H9 (cell line): ENCODE measurements at regions not wholly inside any gene's neighbourhood (a gene's known extent, or its start where the extent isn't known, plus 50 kb on each side); places are given as distances from the start of the nearest gene placed in this dataset.

Experiments
- DNase-seq: peaks from one replicate; pipeline ENCODE4 v3.0.0-alpha.2; 2017
- H2AFZ ChIP-seq: one replicate; pipeline ENCODE4 v1.6.1; 2013; ENCODE audit warnings: mild to moderate bottlenecking, low read length, control low read depth, moderate library complexity
- H2AK5ac ChIP-seq: 2 replicates; pipeline ENCODE4 v1.6.1; 2013; ENCODE audit warnings: low read length, control low read depth, mixed read lengths; ENCODE audit not compliant: insufficient read length
- H2BK120ac ChIP-seq: one replicate; pipeline ENCODE4 v1.6.1; 2013; ENCODE audit warnings: low read depth, mild to moderate bottlenecking, low read length, control low read depth, inconsistent platforms; ENCODE audit not compliant: poor library complexity, severe bottlenecking
- H2BK12ac ChIP-seq: 2 replicates; pipeline ENCODE4 v1.6.1; 2013; ENCODE audit warnings: low read length, control low read depth, mixed read lengths, low read depth; ENCODE audit not compliant: insufficient read length
- H2BK15ac ChIP-seq: 2 replicates; pipeline ENCODE4 v1.6.1; 2013; ENCODE audit warnings: low read depth, low read length, control low read depth
- H2BK20ac ChIP-seq: one replicate; pipeline ENCODE4 v1.6.1; 2013; ENCODE audit warnings: low read depth, mild to moderate bottlenecking, low read length, control low read depth, inconsistent platforms; ENCODE audit not compliant: poor library complexity, severe bottlenecking
- H2BK5ac ChIP-seq: 2 replicates; pipeline ENCODE4 v1.6.1; 2013; ENCODE audit warnings: low read length, control low read depth, mixed read lengths; ENCODE audit not compliant: insufficient read length
- H3K14ac ChIP-seq: 2 replicates; pipeline ENCODE4 v1.6.1; 2013; ENCODE audit warnings: low read length, control low read depth; ENCODE audit not compliant: insufficient read depth
- H3K18ac ChIP-seq: 2 replicates; pipeline ENCODE4 v1.6.1; 2013; ENCODE audit warnings: low read depth, mild to moderate bottlenecking, mixed read lengths, low read length, control low read depth; ENCODE audit not compliant: insufficient read length
- H3K23ac ChIP-seq: 2 replicates; pipeline ENCODE4 v1.6.1; 2013; ENCODE audit warnings: low read length, control low read depth, mixed read lengths, low read depth; ENCODE audit not compliant: insufficient read length
- H3K23me2 ChIP-seq: 2 replicates; pipeline ENCODE4 v1.6.1; 2013; ENCODE audit warnings: low read depth, mild to moderate bottlenecking, mixed read lengths, low read length, control low read depth; ENCODE audit not compliant: insufficient read length, poor library complexity, severe bottlenecking
- H3K27ac ChIP-seq: 2 replicates; pipeline ENCODE4 v1.5.1; 2013; ENCODE audit warnings: low read length, control low read depth, mixed read lengths, low read depth; ENCODE audit not compliant: insufficient read length
- H3K27me3 ChIP-seq: 2 replicates; pipeline ENCODE4 v1.6.1; 2013; ENCODE audit warnings: low read length, control low read depth, inconsistent platforms; ENCODE audit not compliant: insufficient read depth
- H3K4ac ChIP-seq: 2 replicates; pipeline ENCODE4 v1.6.1; 2013; ENCODE audit warnings: low read depth, mild to moderate bottlenecking, control low read depth, inconsistent platforms, low read length, moderate library complexity
- H3K4me1 ChIP-seq: 2 replicates; pipeline ENCODE4 v1.6.1; 2013; ENCODE audit warnings: low read length, control low read depth, inconsistent platforms; ENCODE audit not compliant: insufficient read depth
- H3K4me2 ChIP-seq: 2 replicates; pipeline ENCODE4 v1.6.1; 2013; ENCODE audit warnings: low read length, control low read depth, mixed read lengths; ENCODE audit not compliant: insufficient read length, insufficient read depth
- H3K56ac ChIP-seq: 2 replicates; pipeline ENCODE4 v1.6.1; 2013; ENCODE audit warnings: low read depth, mild to moderate bottlenecking, mixed read lengths, low read length, control low read depth; ENCODE audit not compliant: insufficient read length
- H3K79me1 ChIP-seq: 2 replicates; pipeline ENCODE4 v1.6.1; 2013; ENCODE audit warnings: low read depth, mild to moderate bottlenecking, moderate library complexity, low read length, control low read depth, inconsistent platforms; ENCODE audit not compliant: insufficient read depth, poor library complexity, severe bottlenecking
- H3K79me2 ChIP-seq: 2 replicates; pipeline ENCODE4 v1.6.1; 2013; ENCODE audit warnings: low read length, control low read depth, inconsistent platforms; ENCODE audit not compliant: insufficient read depth
- H3K9ac ChIP-seq: 2 replicates; pipeline ENCODE4 v1.6.1; 2013; ENCODE audit warnings: low read length, control low read depth, mixed read lengths; ENCODE audit not compliant: insufficient read length; ENCODE audit errors: extremely low read depth
- H3K9me3 ChIP-seq: one replicate; pipeline ENCODE4 v1.6.1; 2013; ENCODE audit warnings: low read depth, low read length, inconsistent platforms; ENCODE audit not compliant: control insufficient read depth
- H3T11ph ChIP-seq: one replicate; pipeline ENCODE4 v1.6.1; 2013; ENCODE audit warnings: mild to moderate bottlenecking, low read length, control low read depth, inconsistent platforms
- H4K20me1 ChIP-seq: one replicate; pipeline ENCODE4 v1.6.1; 2013; ENCODE audit not compliant: control insufficient read depth, insufficient read length, insufficient read depth
- H4K5ac ChIP-seq: 2 replicates; pipeline ENCODE4 v1.6.1; 2013; ENCODE audit warnings: low read depth, mild to moderate bottlenecking, mixed read lengths, low read length, control low read depth; ENCODE audit not compliant: insufficient read length
- H4K8ac ChIP-seq: replicated peaks from 2 replicates; pipeline ENCODE4 v1.6.1; 2013; ENCODE audit warnings: low read length, control low read depth, mixed read lengths, low read depth; ENCODE audit not compliant: insufficient read length
- H4K91ac ChIP-seq: 2 replicates; pipeline ENCODE4 v1.6.1; 2013; ENCODE audit warnings: low read depth, mild to moderate bottlenecking, moderate library complexity, mixed read lengths, low read length, control low read depth; ENCODE audit not compliant: insufficient read length
- H3K27ac Mint-ChIP-seq, 3 experiments: 2 replicates in 2 of 3; 3 replicates in 1 of 3; pipeline ENCODE4 v1.8.0; 2020 to 2021; ENCODE audit warnings: mixed read lengths in 3 of 3, mild to moderate bottlenecking in 1 of 3, moderate library complexity in 1 of 3
- H3K27me3 Mint-ChIP-seq: 2 replicates; pipeline ENCODE4 v1.8.0; 2021; ENCODE audit warnings: low read depth, mild to moderate bottlenecking, moderate library complexity, mixed read lengths
- H3K36me3 Mint-ChIP-seq, 3 experiments: 2 replicates in 2 of 3; 3 replicates in 1 of 3; pipeline ENCODE4 v1.8.0; 2020 to 2021; ENCODE audit warnings: low read depth in 3 of 3, mixed read lengths in 3 of 3; ENCODE audit not compliant: insufficient read depth in 1 of 3
- H3K4me1 Mint-ChIP-seq, 2 experiments: 2 replicates each; pipeline ENCODE4 v1.8.0; 2020; ENCODE audit warnings: mixed read lengths in 2 of 2
- H3K4me3 Mint-ChIP-seq, 2 experiments: 2 replicates in 1 of 2; 3 replicates in 1 of 2; pipeline ENCODE4 v1.8.0; 2020 to 2021; ENCODE audit warnings: mild to moderate bottlenecking in 2 of 2, mixed read lengths in 2 of 2, moderate library complexity in 1 of 2
- H3K9me3 Mint-ChIP-seq, 2 experiments: 2 replicates in 1 of 2; 3 replicates in 1 of 2; pipeline ENCODE4 v1.8.0; 2020; ENCODE audit warnings: mild to moderate bottlenecking in 2 of 2, mixed read lengths in 2 of 2, moderate library complexity in 1 of 2
- WGBS: extraction: QIAGEN DNeasy Blood & Tissue Kit; methylation state at CpG from one replicate; pipeline ENCODE4 v1.1.7; 2013; ENCODE audit warnings: missing lambda C conversion rate, low lambda C conversion rate, mixed read lengths; ENCODE audit not compliant: insufficient read length; ENCODE audit errors: extremely low coverage; 5-methylcytosine and 5-hydroxymethylcytosine counted together
- TF ChIP-seq, protein P1 (sequence below): fragments of 200-600 bp; sonication (generic); conservative IDR thresholded peaks from 3 replicates; pipeline ENCODE4 v1.8.0; 2021; ENCODE audit warnings: antibody characterized with exemption, mild to moderate bottlenecking

DNA sequence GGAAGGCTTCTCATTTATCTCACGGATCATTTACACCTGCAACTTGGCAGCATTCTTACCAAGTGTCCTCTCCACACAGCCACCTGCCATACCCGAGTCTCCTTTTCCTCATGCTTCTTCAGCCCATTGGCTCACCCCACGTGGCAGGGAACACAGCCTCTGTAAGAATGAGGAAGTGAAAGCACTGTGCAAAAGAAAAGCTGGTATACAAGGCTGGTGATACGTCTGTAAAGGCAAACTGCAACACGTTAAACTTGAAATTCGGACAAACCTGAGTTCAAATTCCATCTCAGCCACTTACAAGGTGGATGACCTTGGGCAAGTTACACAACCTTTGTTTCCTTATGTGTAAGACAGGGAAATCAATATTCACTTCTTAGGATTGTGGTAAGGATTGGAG is 164.0 kb upstream of the RASGEF1B start:
- H3K9ac ChIP-seq: no peak overlapping the region
- no peak overlapping the region for H2BK15ac ChIP-seq
- Mint-ChIP-seq H3K27ac (no peak overlapping the region; a peak in 1 of 7 replicates), H3K4me1 (peaks cover 9 to 17% of the 10 kb centered on the region in 2 experiments), H3K27me3 (peaks cover 9% of the 10 kb centered on the region), H3K36me3 (no peaks in the 10 kb centered on the region), H3K9me3 (no peaks in the 10 kb centered on the region), H3K4me3 (no peak overlapping the region)
- H3K9me3 ChIP-seq: no peaks in the 10 kb centered on the region
- H2BK120ac ChIP-seq: no peak overlapping the region
- no peak overlapping the region for H3K23ac ChIP-seq
- H4K8ac ChIP-seq: no peak overlapping the region
- no peak overlapping the region for H2AFZ ChIP-seq
- H3K79me1 ChIP-seq: no peaks in the 10 kb centered on the region
- no peak overlapping the region for H2BK12ac ChIP-seq
- H3T11ph ChIP-seq: no peak overlapping the region
- no peak overlapping the region for H2BK20ac ChIP-seq
- H4K91ac ChIP-seq: no peak overlapping the region
- no peak overlapping the region for H2AK5ac ChIP-seq
- H2BK5ac ChIP-seq: no peak overlapping the region
- no peak overlapping the region for H3K14ac ChIP-seq
- TF ChIP-seq, protein P1, sequence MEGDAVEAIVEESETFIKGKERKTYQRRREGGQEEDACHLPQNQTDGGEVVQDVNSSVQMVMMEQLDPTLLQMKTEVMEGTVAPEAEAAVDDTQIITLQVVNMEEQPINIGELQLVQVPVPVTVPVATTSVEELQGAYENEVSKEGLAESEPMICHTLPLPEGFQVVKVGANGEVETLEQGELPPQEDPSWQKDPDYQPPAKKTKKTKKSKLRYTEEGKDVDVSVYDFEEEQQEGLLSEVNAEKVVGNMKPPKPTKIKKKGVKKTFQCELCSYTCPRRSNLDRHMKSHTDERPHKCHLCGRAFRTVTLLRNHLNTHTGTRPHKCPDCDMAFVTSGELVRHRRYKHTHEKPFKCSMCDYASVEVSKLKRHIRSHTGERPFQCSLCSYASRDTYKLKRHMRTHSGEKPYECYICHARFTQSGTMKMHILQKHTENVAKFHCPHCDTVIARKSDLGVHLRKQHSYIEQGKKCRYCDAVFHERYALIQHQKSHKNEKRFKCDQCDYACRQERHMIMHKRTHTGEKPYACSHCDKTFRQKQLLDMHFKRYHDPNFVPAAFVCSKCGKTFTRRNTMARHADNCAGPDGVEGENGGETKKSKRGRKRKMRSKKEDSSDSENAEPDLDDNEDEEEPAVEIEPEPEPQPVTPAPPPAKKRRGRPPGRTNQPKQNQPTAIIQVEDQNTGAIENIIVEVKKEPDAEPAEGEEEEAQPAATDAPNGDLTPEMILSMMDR: no peak
- H3K79me2 ChIP-seq: no peaks in the 10 kb centered on the region
- no peaks in the 10 kb centered on the region for H3K23me2 ChIP-seq
- peaks cover 5% of the 10 kb centered on the region; the same call in 1 of the 2 replicates for H3K4me1 ChIP-seq
- no peaks in the 10 kb centered on the region for H4K20me1 ChIP-seq
- H3K18ac ChIP-seq: no peak overlapping the region
- H3K27ac ChIP-seq: no peak overlapping the region
- no peak overlapping the region for H3K4me2 ChIP-seq
- H3K4ac ChIP-seq: no peak overlapping the region
- no CpG with 5 or more reads among the region's 6 CpGs for WGBS
- no peak overlapping the region for H3K56ac ChIP-seq
- no peak for DNase-seq
- H3K27me3 ChIP-seq: no peaks in the 10 kb centered on the region
- no peak overlapping the region for H4K5ac ChIP-seq
